GM19240 (cell line): ENCODE measurements at regions not wholly inside any gene's neighbourhood (a gene's known extent, or its start where the extent isn't known, plus 50 kb on each side); places are given as distances from the start of the nearest gene placed in this dataset.

ENCODE experiments used
- DNase-seq: peaks from one replicate; pipeline ENCODE4 v3.0.0; 2011; ENCODE audit warnings: low spot score; ENCODE audit not compliant: insufficient read length

DNA sequence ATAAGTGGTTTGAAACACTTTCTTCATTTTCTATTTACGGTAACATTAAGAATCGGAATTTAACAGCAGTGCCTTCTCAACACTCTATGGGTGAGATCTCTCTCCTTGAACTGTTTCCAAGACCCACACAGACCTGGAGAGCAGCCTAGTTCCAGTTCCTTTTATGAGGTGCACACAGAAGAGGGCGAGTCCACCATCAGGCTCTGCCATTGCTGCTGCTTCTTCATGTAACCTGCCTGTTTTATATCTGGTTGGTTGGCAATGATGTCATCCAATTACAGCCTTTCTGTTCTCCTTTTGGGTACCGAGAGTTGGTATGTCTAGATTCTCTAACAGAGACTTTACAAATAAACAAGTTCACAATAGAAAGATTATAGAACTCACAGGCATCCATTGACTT is 225.7 kb downstream of the UTP18 start:
- no peak for DNase-seq

- no peak for DNase-seq
These were observed 226.7 kb downstream of the UTP18 start for GRCh38 chr17:51486885-51487520.

DNA sequence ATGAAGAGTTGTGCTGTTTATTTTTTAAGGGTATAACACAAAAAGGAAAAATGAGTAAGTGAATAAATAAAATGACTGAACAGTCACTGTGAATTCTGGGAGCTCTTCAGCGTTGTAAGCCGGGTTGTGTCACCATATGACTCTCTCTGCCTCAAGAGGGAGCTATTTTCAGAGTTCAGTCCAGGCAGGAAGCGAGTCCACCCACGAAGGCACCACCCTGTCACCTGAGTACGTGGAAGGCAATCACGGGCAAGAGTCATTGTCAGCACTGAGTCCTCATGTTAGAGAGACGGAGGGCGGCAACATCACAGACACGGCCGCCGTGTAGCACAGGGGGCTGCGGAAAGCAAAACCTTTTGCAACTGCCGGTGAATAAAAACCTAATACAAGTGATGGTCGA is 227.6 kb downstream of the UTP18 start:
- no peak for DNase-seq

- DNase-seq = no peak
These were observed 231.1 kb downstream of the UTP18 start for GRCh38 chr17:51491416-51491815.

DNA sequence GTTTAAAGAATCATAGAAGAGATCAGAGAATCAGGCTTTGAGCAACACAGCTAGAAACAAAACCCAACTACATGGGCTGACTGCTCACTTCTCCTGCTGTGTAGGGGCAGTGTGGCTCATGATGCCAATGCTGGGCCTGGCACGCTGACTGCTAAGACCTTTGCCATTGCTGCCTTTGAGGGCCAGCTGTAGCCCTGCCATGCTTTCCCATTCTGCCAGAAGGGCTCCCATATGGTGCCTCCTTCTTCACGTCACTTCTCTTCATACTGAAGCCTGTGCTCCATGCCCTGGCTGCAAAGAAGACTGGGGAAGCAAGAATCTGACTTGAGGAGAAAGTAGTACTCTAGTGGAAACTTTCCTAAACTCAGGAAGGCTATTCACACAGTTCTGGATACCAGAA is 232.9 kb downstream of the UTP18 start:
- no peak for DNase-seq

- DNase-seq = no peak
These were observed 236.0 kb downstream of the UTP18 start for GRCh38 chr17:51496378-51496777.

DNA sequence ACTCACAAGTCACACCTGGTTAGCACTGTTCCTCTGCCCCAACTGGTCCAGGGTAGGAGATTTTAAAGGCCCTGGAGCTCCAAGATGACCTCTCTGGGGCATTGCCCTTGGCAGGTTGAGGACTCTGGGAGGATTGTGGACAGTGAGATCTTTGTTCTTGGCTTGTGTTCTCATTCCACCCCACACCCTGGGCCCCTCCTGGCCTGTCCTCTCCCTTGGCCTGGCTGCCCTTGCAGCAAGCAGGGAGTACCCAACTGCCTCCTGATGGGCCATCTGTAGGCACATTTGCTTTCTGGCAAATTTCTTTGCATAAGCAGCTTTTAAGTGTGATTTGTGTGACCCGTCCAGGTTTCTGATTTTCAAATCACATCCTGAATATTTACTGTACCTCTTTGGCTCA is 239.6 kb downstream of the UTP18 start:
- DNase-seq = no peak

DNA sequence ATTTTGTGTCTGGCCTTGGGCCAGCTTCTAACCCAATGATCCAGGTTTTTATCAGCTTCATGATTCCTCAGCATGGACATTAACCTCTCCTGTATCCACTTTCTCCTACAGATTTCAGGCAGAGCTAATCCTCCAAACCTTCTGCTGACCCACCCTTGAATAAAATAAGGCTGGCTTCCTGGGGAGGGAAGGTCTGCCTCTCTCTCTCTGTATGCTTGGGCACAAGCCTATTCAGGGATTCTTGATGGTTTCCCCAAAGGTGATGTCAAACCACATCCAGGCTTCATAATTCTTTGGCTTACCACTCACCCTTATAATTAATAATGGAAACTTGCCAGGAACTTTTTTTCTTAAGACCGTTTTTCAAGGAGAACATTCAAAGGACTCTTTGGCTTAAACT is 240.1 kb downstream of the UTP18 start:
- DNase-seq = no peak

DNA sequence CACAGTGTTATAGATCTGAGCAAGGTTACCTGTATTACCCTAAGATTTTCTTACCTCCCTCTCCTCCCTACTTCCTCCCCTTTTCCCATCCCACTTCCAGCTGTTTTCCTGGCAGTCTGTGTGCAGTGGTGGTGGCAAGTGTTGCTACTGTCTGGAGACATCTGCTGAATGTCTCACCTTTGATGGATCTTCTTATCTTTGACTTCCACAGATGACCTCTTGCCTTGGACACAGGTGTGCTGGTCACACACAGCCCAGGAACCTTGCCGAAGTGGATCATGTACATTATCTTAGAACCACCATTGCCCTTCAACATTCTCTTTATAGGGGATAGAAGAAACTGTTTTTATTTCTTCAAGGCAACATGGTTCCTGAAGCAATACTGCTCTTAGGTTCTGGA is 245.1 kb downstream of the UTP18 start:
- DNase-seq = no peak

- DNase-seq = no peak
These were observed 247.1 kb downstream of the UTP18 start for GRCh38 chr17:51507444-51507843.

- DNase-seq = no peak
These were observed 247.7 kb downstream of the UTP18 start for GRCh38 chr17:51508048-51508447.

DNA sequence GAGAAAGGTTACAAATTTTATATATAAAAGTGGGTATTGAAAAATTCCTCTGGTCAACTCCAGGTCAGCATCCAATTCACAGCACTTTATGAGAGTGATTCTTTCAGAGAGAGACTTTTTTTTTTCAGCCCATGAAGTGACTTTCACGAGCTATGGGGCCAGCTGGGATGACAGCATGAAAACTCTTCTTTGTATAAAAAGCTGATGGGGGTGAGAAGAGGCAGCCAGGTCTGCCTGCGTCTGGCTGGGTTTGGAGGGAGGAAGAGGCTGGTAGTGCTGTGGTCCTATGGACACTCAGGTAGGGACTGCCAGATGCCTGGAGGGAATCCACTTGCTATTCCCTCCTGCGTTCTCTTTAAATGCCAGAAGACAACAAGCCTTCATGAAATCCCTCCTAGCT is 250.6 kb downstream of the UTP18 start:
- DNase-seq = no peak

DNA sequence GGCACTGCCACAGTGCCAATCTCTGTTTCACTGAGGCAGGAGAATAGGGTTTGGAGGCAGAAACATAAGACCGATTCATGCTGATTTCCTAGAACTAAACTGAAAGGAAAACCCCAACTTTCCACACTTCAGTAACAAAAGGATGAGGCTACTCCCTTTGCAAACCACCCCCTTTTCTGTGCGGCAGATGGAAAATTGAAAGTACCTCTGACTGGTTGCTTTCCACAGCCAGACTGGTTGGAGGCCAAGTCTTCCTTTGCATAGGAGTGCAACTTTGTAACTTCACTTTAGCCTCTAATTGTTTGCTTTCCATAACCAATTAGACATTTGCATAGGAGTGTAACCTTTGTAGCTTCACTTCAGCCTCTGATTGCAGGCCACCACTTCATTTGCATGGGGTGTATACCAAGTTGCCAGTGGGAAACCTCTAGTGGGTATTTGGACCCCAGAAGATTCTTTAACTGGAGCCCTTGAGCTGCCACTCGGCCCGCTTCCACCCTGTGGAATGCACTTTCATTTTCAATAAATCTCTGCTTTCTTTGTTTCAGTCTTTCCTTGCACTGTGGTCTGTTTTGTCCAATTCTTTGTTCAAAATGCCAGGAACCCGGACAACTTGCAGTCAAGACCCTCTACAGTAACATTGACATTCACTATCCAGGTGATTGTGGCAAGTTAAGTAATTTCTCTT is 252.0 kb downstream of the UTP18 start:
- no peak for DNase-seq

DNA sequence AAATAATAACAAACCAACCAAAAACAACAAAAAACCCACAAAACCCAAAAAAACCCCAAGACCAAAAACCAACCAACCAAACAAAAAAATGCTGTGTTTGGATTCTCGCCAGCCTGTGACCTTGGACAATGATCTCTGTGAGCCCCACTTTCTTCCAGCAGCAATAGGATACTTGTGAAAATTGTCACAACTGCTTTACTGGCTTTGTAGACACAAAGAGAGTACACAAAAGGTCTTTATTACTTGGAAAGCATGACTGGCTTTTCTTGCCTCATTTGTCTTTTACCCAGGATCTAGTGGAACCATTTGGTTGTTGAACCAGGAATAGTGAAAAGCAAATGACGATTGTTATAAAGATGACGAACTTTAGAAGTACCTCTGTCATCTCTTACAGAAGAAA is 256.6 kb downstream of the UTP18 start:
- DNase-seq = no peak

- DNase-seq = no peak
These were observed 264.2 kb downstream of the UTP18 start for GRCh38 chr17:51524524-51524923.

DNA sequence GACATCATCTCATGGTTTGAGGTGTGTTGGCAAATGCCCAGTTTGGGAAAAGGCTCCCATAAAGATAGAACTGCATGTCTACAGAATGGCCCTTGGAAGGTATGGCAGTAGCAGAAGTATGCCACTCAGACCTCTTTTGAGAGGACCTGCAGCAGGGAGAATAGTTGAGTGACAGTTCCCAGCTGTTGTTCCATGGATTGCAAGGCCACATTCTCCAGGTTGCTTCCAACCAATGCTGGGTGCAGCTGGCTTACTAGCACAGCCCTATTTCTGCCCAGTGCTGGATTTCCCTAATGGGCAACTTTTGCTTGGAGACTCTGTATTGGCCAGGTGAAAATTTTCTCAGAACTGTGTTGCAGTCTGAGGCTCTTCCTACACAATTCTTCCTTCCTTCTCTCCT is 266.2 kb downstream of the UTP18 start:
- no peak for DNase-seq

- DNase-seq = no peak
These were observed 267.1 kb downstream of the UTP18 start for GRCh38 chr17:51527225-51527982.

DNA sequence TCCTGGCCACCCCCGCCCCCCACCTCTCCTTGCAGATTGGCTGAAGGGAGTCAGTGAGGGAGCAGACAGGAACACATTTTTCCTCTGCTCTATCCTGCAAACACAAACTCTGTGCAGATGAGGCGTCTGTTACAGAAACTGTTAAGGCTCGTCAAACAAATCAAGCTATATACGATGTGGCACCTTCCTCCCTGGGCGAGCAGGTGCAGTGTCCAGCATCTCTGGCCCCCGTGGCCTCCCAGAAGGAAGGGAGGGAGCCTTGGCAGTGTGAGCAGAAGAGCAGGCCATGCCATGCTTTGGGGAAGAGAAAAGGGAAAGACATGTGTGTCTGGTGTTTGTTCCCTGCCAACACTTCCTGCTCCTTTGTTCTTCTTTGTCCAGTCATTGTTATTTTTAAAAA is 267.8 kb downstream of the UTP18 start:
- no peak for DNase-seq

GRCh38 chr17:51533219-51533618 is 272.9 kb downstream of the UTP18 start:
- DNase-seq = no peak

- DNase-seq = no peak
These were observed 273.5 kb downstream of the UTP18 start for GRCh38 chr17:51533821-51534220.

DNA sequence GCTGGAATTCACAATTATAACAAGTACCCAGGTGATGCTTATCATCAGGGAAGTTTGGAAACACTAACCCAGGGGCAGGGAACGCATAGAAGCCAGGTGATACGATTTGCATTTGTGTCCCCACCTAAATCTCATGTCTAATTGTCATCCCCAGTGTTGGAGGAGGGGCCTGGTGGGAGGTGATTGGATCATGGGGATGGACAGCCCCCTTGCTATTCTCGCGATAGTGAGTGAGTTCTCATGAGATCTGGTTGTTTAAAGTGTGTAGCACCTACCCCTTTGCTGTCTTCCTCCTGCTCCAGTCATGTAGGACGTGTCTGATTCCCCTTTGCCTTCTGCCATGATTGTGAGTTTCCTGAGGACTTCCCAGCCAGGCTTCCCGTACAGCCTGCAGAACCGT is 276.3 kb downstream of the UTP18 start:
- DNase-seq = no peak

DNA sequence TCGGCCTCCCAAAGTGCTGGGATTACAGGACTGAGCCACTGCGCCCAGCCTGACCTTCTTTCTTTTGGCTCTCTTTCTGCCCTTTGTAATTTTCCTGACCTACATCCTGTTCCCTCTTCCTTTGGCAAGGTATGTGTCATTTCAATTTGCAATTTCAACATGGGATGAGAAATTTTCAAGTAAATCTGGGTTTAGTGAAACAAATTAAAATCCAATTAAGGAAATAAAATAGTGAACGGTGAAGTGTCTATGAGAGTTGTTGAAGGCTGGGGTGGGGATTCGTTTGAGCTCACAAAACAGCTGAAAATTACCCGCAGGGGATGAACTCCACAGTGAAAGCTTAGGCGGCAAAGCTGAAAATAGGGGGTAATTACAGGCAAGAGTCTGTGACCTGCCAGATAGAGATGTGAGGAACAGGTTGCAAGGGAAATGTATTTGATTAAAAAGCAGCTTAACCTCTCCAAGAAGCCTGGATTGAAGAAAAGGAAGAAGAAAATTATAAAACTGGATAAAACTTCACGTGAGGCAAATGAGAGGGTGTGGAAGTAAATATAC is 277.7 kb downstream of the UTP18 start:
- DNase-seq = no peak
